ENCODE measurements at regions not wholly inside any gene's neighbourhood (a gene's known extent, or its start where the extent isn't known, plus 50 kb on each side); places are given as distances from the start of the nearest gene placed in this dataset.

DNA sequence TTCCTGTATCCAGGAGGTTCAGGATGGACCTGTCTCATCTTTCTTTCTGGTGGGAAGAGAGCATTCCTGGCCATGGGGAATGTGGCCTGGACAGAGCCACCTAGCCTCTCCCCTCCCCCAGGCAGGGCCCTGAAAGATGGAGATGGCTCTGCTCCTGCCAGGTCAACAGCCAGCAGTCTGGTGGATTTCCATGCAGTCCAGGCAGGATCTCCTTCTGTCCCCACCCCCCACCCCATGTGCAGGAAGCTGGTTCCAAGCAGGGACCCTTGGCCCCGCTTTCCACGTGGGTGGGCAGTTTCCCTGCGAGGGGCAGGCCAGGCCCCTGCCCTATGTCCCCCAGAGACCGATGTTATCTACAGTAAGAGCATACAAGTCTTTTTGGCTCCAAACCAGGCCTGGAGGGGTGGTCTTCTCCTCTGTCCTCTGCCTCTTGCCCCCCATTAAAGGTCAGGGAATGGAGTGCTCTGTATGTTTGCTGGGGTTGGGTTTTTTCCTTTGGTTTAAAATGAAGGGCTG is 240.5 kb downstream of the SEC14L1 start:
- H3K4me1 ChIP-seq, result peaks cover 70 to 100% (median 97%) of the 10 kb centered on the region in 9 donors
- DNase-seq, result no peak

DNA sequence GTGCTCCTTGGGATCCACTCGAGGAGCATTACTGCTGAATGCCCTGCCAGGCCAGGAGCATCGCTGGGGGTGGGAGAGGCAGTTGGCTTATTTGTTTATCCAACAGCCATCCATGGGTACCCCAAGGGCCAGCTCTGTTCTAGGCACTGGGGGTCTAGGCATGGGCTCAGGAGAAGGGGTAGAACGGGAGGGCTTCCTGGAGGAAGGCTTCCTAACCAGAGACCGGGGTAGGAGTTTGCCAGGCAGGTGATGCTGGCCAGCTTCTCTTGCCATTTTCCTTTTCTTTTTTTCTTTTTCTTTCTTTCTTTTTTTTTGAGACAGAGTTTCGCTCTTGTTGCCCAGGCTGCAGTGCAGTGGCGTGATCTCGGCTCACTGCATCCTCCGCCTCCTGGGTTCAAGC is 241.0 kb downstream of the SEC14L1 start:
- peaks cover 0 to 3% (median 0%) of the 10 kb centered on the region in 9 donors for H3K36me3 ChIP-seq
- H3K9me3 ChIP-seq, result no peaks in the 10 kb centered on the region
- no peak overlapping the region for H3K4me3 ChIP-seq
- peak overlapping the region in 4 of 10 donors; percentile 16 to 91 (median 54) for H3K27ac ChIP-seq
- intact Hi-C loops (cut with DNase I), result loop anchor here in 2 of 10 donors (5.0 to 10.0 kb wide), 2 partner anchors 34 to 47 kb away; no protein-coding TSS in a partner anchor
- TF ChIP-seq, protein P1, sequence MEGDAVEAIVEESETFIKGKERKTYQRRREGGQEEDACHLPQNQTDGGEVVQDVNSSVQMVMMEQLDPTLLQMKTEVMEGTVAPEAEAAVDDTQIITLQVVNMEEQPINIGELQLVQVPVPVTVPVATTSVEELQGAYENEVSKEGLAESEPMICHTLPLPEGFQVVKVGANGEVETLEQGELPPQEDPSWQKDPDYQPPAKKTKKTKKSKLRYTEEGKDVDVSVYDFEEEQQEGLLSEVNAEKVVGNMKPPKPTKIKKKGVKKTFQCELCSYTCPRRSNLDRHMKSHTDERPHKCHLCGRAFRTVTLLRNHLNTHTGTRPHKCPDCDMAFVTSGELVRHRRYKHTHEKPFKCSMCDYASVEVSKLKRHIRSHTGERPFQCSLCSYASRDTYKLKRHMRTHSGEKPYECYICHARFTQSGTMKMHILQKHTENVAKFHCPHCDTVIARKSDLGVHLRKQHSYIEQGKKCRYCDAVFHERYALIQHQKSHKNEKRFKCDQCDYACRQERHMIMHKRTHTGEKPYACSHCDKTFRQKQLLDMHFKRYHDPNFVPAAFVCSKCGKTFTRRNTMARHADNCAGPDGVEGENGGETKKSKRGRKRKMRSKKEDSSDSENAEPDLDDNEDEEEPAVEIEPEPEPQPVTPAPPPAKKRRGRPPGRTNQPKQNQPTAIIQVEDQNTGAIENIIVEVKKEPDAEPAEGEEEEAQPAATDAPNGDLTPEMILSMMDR (IDR thresholded peaks at IDR 0.05), result no peak
- H3K4me1 ChIP-seq, result peaks cover 70 to 100% (median 97%) of the 10 kb centered on the region in 9 donors
- no peaks in the 10 kb centered on the region for H3K27me3 ChIP-seq
- DNase-seq, result no peak
- WGBS, 2 donors, result 87 to 93% methylated on average over 8 of the region's 8 CpGs
- no peak for ATAC-seq

More for the DNA sequence above, 240.5 kb downstream of the SEC14L1 start:
- no peaks in the 10 kb centered on the region for H3K27me3 ChIP-seq
- no peak overlapping the region for H3K4me3 ChIP-seq
- H3K36me3 ChIP-seq, result peaks cover 0 to 3% (median 0%) of the 10 kb centered on the region in 9 donors
- TF ChIP-seq, protein P1 (IDR thresholded peaks at IDR 0.05), result no peak
- intact Hi-C loops (cut with DNase I), result loop anchor here in 2 of 10 donors (5.0 to 10.0 kb wide), 2 partner anchors 34 to 46 kb away; no protein-coding TSS in a partner anchor
- no peak for ATAC-seq
- H3K27ac ChIP-seq, result peak overlapping the region in 6 of 10 donors; percentile 7 to 60 (median 32)
- 31 to 58% methylated on average over 4 of the region's 4 CpGs for WGBS, 2 donors
- H3K9me3 ChIP-seq, result no peaks in the 10 kb centered on the region

GRCh38 chr17:77382356-77382911 is 241.7 kb downstream of the SEC14L1 start:
- H3K4me1 ChIP-seq, result peaks cover 63 to 100% (median 97%) of the 10 kb centered on the region in 9 donors
- TF ChIP-seq, protein P1 (IDR thresholded peaks at IDR 0.05), result no peak
- peaks cover 0 to 3% (median 0%) of the 10 kb centered on the region in 9 donors for H3K36me3 ChIP-seq
- WGBS, 2 donors, result 58 to 73% methylated on average over 13 of the region's 13 CpGs
- intact Hi-C loops (cut with DNase I), result loop anchor here in 2 of 10 donors (5.0 to 10.0 kb wide), 2 partner anchors 35 to 48 kb away; no protein-coding TSS in a partner anchor
- no peaks in the 10 kb centered on the region for H3K27me3 ChIP-seq
- no peak for ATAC-seq
- DNase-seq, result peak in 1 of 2 donors; percentile 23
- H3K9me3 ChIP-seq, result no peaks in the 10 kb centered on the region
- peak overlapping the region in 7 of 10 donors; percentile 15 to 91 (median 53) for H3K27ac ChIP-seq
- H3K4me3 ChIP-seq, result no peak overlapping the region

- peak overlapping the region in 9 of 10 donors; percentile 60 to 91 (median 79) for H3K27ac ChIP-seq
- no peaks in the 10 kb centered on the region for H3K27me3 ChIP-seq
- ATAC-seq (peak in 5 of 8 donors; percentile 11 to 24 (median 15)), DNase-seq (peak in 1 of 2 donors; percentile 14)
- intact Hi-C loops (cut with DNase I), result loop anchor here in 2 of 10 donors (5.0 to 10.0 kb wide), 2 partner anchors 36 to 48 kb away; no protein-coding TSS in a partner anchor
- peaks cover 58 to 100% (median 97%) of the 10 kb centered on the region in 9 donors for H3K4me1 ChIP-seq
- TF ChIP-seq, protein P1 (IDR thresholded peaks at IDR 0.05), result no peak
- H3K36me3 ChIP-seq, result peaks cover 0 to 3% (median 0%) of the 10 kb centered on the region in 9 donors
- 73 to 79% methylated on average over 8 of the region's 8 CpGs for WGBS, 2 donors
- no peaks in the 10 kb centered on the region for H3K9me3 ChIP-seq
- H3K4me3 ChIP-seq, result no peak overlapping the region
Observed at GRCh38 chr17:77382966-77383612, 242.3 kb downstream of the SEC14L1 start.
